ENCODE measurements at regions not wholly inside any gene's neighbourhood (a gene's known extent, or its start where the extent isn't known, plus 50 kb on each side); places are given as distances from the start of the nearest gene placed in this dataset.
A peak's percentile ranks its signal among the peaks of the same experiment; 100 is the strongest.

- no peaks in the 10 kb centered on the region for H3K36me3 ChIP-seq (replicated peaks in 1 of 2; ENCODE audit: insufficient read depth in 1 of 2, low read depth in 2 of 2)
- WGBS, 2 donors, result 80 to 96% methylated on average over 5 of the region's 5 CpGs
- no peak overlapping the region for H3K4me3 ChIP-seq
- DNase-seq, result no peak
- H3K9me3 ChIP-seq, result no peaks in the 10 kb centered on the region
- no peak overlapping the region for H3K27ac ChIP-seq
- TF ChIP-seq POLR2A (IDR thresholded peaks at IDR 0.05) (no peak), CTCF (IDR thresholded peaks at IDR 0.05) (no peak)
- H3K27me3 ChIP-seq, result no peaks in the 10 kb centered on the region
- peaks cover 11% of the 10 kb centered on the region for H3K4me1 ChIP-seq
- no peak for ATAC-seq
- intact Hi-C loops (cut with DNase I), result no loop called here
These were observed 426.0 kb downstream of the FUT8 start for GRCh38 chr14:65838565-65838964.

GRCh38 chr14:65840118-65840751 lies 427.7 kb downstream of the FUT8 start:
- no peak for ATAC-seq
- H3K27ac ChIP-seq, result no peak overlapping the region

GRCh38 chr14:65840786-65841185 lies 428.3 kb downstream of the FUT8 start:
- TF ChIP-seq CTCF (IDR thresholded peaks at IDR 0.05) (no peak), POLR2A (IDR thresholded peaks at IDR 0.05) (no peak)
- H3K4me1 ChIP-seq, result peaks cover 11% of the 10 kb centered on the region
- no peak overlapping the region for H3K27ac ChIP-seq
- no peaks in the 10 kb centered on the region for H3K36me3 ChIP-seq (replicated peaks in 1 of 2; ENCODE audit: insufficient read depth in 1 of 2, low read depth in 2 of 2)
- DNase-seq (no peak), ATAC-seq (no peak)
- H3K4me3 ChIP-seq, result no peak overlapping the region
- intact Hi-C loops (cut with DNase I), result no loop called here
- H3K9me3 ChIP-seq, result no peaks in the 10 kb centered on the region
- no peaks in the 10 kb centered on the region for H3K27me3 ChIP-seq
- 100% methylated on average over 1 of the region's 1 CpG for WGBS, 2 donors

More at GRCh38 chr14:65840118-65840751, 427.7 kb downstream of the FUT8 start:
- peak in 1 of 4 donors; percentile 29 for DNase-seq
- H3K4me3 ChIP-seq, result no peak overlapping the region
- no peaks in the 10 kb centered on the region for H3K36me3 ChIP-seq (replicated peaks in 1 of 2; ENCODE audit: insufficient read depth in 1 of 2, low read depth in 2 of 2)
- WGBS, 2 donors, result 42 to 48% methylated on average over 6 of the region's 6 CpGs
- TF ChIP-seq CTCF (IDR thresholded peaks at IDR 0.05), result no peak
- TF ChIP-seq POLR2A (IDR thresholded peaks at IDR 0.05), result no peak
- H3K4me1 ChIP-seq, result peaks cover 11% of the 10 kb centered on the region
- intact Hi-C loops (cut with DNase I), result no loop called here
- no peaks in the 10 kb centered on the region for H3K9me3 ChIP-seq
- H3K27me3 ChIP-seq, result no peaks in the 10 kb centered on the region

GRCh38 chr14:65846196-65846868 lies 433.8 kb downstream of the FUT8 start:
- ATAC-seq (no peak), DNase-seq (no peak)
- Histone ChIP-seq H3K27me3 (no peaks in the 10 kb centered on the region), H3K9me3 (no peaks in the 10 kb centered on the region), H3K4me3 (no peak overlapping the region), H3K4me1 (peaks cover 11% of the 10 kb centered on the region), H3K27ac (no peak overlapping the region), H3K36me3 (replicated peaks in 1 of 2; ENCODE audit: insufficient read depth in 1 of 2, low read depth in 2 of 2) (no peaks in the 10 kb centered on the region)
- TF ChIP-seq CTCF (IDR thresholded peaks at IDR 0.05), result no peak
- 87 to 89% methylated on average over 2 of the region's 2 CpGs for WGBS, 2 donors
- intact Hi-C loops (cut with DNase I), result no loop called here

All from body of pancreas (tissue), 4 donors.